NCI-H1048 (cell line): ENCODE measurements at regions not wholly inside any gene's neighbourhood (a gene's known extent, or its start where the extent isn't known, plus 50 kb on each side); places are given as distances from the start of the nearest gene placed in this dataset.
"Not testable (repeated sequence)": the region's sequence is repeated elsewhere in the genome, so short reads cannot be mapped to it uniquely, and the experiment has no call there.

Experiments
- DNase-seq: peaks from one replicate; lab custom pipeline; 2025; lab: John Stamatoyannopoulos, UW

- no peak for DNase-seq
These were observed 73.6 kb upstream of the SLC25A33 start for GRCh38 chr1:9465640-9466039.

- DNase-seq = no peak
These were observed 72.2 kb upstream of the SLC25A33 start for GRCh38 chr1:9466780-9467758.

- DNase-seq = not testable (repeated sequence)
These were observed 69.4 kb upstream of the SLC25A33 start for GRCh38 chr1:9469882-9470281.

GRCh38 chr1:9471679-9472078 is 67.6 kb upstream of the SLC25A33 start:
- DNase-seq = no peak

GRCh38 chr1:9472386-9473031 is 66.8 kb upstream of the SLC25A33 start:
- no peak for DNase-seq

- DNase-seq = no peak
These were observed 66.0 kb upstream of the SLC25A33 start for GRCh38 chr1:9473032-9473807.

- no peak for DNase-seq
These were observed 64.1 kb upstream of the SLC25A33 start for GRCh38 chr1:9475061-9475627.

GRCh38 chr1:9476790-9477463 is 62.3 kb upstream of the SLC25A33 start:
- DNase-seq = no peak

GRCh38 chr1:9477535-9477934 is 61.7 kb upstream of the SLC25A33 start:
- no peak for DNase-seq

GRCh38 chr1:9478021-9478420 is 61.2 kb upstream of the SLC25A33 start:
- no peak for DNase-seq

- DNase-seq = no peak
These were observed 58.2 kb upstream of the SLC25A33 start for GRCh38 chr1:9481048-9481447.

- no peak for DNase-seq
These were observed 56.9 kb upstream of the SLC25A33 start for GRCh38 chr1:9482403-9482802.

GRCh38 chr1:9482816-9483572 is 56.3 kb upstream of the SLC25A33 start:
- DNase-seq = no peak

- DNase-seq = no peak
These were observed 52.7 kb upstream of the SLC25A33 start for GRCh38 chr1:9486466-9487140.
